IPS-NIHi7 (cell line): ENCODE measurements at regions not wholly inside any gene's neighbourhood (a gene's known extent, or its start where the extent isn't known, plus 50 kb on each side); places are given as distances from the start of the nearest gene placed in this dataset.

Experiments used
- DNase-seq: peaks from one replicate; pipeline ENCODE4 v3.0.0; 2012; ENCODE audit warnings: mixed read lengths; ENCODE audit errors: extremely low spot score

DNA sequence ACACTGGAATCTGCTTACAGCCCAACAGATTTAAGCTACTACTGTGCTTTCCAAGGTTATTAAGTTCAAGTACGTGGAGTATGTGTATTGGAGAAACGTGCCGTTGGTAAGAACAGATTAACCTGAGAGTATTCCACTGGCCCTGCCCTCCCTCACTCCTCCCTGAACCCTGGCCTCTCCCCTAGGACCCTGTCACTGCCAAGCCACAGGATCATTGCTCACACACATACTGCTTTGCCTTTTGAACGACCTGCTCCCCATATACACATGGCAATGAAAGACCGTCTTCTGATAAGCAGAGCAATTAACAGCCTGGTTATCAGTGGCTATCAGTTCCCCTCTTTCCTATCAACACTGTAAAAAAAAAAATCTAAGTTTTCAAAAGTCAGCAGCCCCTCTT is 458.9 kb upstream of the DYNLRB2 start:
- no peak for DNase-seq

GRCh38 chr16:80080287-80080851 is 460.4 kb upstream of the DYNLRB2 start:
- DNase-seq = no peak

GRCh38 chr16:80079072-80079471 is 461.7 kb upstream of the DYNLRB2 start:
- DNase-seq = no peak

GRCh38 chr16:80077696-80078095 is 463.1 kb upstream of the DYNLRB2 start:
- no peak for DNase-seq

GRCh38 chr16:80074329-80074728 is 466.5 kb upstream of the DYNLRB2 start:
- no peak for DNase-seq

DNA sequence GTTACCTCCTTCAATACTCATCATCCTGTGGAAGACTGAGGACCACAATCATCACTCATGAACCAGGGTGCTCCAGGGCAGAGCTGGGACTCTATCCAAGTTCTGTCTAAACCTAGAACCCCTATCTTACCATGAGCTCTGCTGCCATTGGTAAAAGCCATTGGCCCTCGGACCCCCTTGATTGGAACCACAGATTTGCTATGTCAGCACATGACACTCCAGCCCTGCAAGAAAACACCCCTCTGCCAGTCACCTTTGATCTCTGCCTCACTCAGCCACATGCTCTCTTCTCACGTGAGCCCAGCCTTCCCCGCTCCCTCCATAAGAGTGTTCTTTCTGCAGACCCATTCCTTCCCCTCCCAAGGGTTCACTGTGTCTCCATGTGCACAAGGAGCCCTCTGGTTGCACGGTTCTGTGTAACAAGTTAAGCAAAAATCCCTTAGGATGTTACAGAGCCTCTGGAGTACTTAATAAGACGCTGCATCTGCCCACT is 468.8 kb upstream of the DYNLRB2 start:
- no peak for DNase-seq

- no peak for DNase-seq
Observed at GRCh38 chr16:80066805-80067580, 466.5 kb upstream of the MAF start.

- DNase-seq = no peak
Observed at GRCh38 chr16:80065541-80065940, 465.0 kb upstream of the MAF start.

GRCh38 chr16:80063713-80064069 is 463.2 kb upstream of the MAF start:
- no peak for DNase-seq

DNA sequence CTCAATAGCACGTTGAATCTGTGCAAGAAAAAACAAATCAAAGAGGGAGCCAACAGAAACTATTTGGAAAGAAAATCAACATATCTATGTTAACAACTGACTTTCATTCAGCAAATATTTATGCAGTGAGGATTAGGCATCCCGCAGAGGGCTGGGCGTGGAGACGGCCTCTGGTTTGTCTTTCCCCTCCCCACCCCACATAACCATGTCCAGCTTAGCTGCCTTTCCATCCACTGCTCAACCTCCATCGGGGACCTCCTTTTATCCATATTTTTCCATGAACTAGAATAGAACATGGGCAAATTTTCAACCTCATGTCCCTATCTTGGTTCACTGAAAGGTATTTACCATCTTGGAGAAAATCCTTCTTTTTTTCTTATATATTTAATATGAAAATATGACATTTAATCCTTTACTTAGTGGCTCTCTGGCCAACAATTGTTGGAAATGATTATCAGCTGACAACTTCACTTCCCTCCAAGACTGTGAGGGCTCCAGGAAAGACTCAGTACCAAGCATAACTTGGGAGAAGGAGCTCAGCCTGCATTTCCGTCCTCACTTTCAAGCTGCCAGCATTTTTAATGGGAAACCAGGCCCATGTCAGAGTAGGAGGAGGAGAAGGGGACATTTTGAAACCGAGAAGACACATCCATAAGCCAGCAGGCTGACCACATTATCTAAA is 462.6 kb upstream of the MAF start:
- no peak for DNase-seq

DNA sequence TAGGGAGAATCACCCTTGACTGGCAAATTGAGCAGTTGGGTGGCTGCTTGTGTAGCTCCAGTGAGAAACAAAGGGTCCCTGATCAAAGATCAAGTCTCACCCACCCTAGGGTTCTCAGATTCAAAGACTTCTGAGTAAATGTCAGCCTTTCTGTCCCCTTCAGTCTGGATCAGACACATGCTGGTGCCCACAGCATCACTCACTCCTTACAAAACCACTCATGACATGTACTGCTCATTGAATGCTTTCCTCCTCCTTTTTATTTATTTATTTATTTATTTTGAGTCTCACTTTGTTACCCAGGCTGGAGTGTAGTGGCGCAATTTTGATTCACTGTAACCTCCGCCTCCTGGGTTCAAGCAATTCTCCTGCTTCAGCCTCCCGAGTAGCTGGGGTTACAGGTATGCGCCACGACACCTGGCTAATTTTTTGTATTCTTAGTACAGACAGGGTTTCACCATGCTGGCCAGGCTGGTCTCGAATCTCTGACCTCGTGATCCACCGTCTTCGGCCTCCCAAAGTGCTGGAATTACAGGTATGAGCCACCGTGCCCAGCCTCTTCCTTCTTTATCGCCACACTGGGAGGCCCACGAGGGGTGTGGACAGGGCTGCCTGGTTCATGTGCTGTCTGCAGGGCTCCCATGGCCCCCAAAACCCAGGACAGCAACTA is 462.0 kb upstream of the MAF start:
- DNase-seq = no peak

GRCh38 chr16:80060470-80060869 is 459.9 kb upstream of the MAF start:
- no peak for DNase-seq

DNA sequence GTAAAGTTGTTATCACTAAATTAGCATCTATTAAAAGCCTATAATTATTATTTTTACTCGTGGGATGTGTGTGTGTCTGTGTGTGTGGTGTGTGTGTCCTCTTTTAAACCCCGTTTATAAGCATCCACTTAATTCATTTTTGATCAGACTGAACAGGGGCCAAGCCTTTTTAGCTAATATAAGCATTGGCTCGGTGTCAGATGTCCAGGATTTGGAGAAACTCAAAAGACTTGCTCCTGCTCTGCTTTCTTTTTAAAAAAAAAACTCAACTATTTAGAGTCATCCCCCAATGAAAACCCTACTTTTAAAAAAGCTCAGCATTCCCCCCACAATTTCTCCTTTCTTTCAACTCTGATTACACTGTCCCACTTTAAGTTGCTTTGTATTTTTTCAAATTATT is 459.3 kb upstream of the MAF start:
- DNase-seq = no peak

DNA sequence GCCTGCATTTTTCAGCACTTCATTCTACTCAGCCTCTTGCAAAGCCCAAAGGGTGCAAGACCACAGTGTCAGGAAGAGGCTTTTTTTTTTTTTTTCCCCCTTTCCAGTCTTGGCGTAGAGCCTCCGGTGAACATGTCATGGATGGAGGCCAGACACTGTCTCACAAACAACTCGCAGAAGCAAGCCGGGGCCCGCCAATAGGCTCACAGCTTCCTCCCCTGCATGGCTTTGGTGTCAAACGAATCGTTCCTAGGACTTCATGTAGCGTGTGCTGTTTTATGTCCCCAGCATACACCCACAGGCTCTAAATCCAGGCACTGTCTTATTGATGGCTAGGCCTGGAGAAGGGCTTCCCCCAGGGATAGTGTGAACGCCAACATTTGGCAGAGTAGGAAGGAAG is 457.7 kb upstream of the MAF start:
- DNase-seq = no peak

DNA sequence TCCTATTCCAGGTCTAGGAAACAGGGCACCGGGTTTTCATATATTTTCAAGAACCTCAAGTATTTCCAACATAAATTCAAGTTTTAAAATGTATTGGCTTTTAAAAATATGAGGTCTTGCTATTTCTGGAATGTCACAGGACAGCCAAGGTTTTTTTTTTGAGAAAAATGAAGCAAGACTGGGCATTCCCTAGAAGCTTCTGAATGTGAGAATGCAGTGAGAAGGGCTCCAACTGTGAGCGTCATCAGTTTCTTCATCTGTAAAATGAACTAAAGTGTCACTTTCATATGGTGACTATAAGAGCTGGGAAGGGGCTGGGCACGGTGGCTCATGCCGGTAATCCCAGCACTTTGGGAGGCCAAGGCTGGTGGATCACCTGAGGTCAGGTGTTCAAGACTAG is 455.8 kb upstream of the MAF start:
- no peak for DNase-seq

DNA sequence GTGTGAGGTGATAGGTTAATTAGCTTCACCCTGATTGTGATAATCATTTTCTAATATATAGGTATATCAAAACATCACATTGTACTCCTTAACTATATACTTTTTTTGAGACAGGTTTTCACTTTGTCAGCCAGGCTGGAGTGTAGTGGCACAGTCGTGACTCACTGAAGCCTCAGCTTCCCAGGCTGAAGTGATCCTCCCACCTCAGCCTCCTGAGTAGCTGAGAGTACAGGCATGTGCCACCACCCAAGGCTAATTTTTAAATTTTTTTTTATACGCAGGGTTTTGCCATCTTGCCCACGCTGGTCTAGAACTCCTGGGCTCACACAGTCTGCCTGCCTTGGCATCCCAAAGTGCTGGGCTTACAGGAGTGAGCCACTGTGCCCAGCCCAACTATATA is 455.3 kb upstream of the MAF start:
- no peak for DNase-seq

GRCh38 chr16:80054647-80055046 is 454.1 kb upstream of the MAF start:
- no peak for DNase-seq

- DNase-seq = no peak
Observed at GRCh38 chr16:80051040-80051439, 450.5 kb upstream of the MAF start.

DNA sequence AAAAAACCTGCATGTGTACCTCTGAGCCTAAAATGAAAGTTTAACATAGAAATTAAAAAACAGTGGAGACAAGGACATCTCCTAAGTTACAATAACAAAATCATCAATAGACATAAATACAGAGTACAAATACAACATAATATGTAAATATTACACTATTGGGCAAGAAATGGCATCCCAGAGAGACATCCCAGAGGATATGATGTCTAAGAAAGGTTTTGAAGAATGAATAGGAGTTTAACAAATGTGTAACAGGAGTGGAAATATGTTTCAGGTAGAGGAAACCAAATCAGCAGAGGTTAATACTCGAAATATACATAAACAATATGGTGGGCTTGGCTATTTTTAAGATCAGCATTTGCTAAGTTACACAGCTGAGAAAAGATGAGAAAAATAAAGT is 447.7 kb upstream of the MAF start:
- DNase-seq = no peak

- no peak for DNase-seq
Observed at GRCh38 chr16:80047842-80048241, 447.3 kb upstream of the MAF start.

- DNase-seq = no peak
Observed at GRCh38 chr16:80046848-80047247, 446.3 kb upstream of the MAF start.

GRCh38 chr16:80046261-80046660 is 445.7 kb upstream of the MAF start:
- DNase-seq = no peak

DNA sequence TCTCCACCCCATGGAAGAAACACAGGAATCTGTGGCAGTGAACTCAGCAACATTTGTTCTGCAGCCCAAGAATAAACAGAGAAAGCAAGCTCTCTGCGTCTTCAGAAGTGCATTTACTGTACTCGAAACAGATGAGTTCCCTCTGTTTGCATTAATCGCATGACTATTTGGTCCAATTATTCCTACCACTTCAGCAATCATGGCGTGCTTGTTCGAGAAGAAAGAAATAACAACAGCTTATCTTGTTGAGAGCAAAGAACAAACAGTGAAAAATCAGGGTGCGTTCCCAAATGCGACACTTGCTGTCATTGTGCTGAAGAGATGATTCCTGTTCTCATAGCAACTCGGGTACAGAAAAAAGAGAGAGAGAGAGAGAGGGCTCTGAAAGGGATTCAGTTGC is 445.3 kb upstream of the MAF start:
- no peak for DNase-seq
